Psoas muscle (tissue), 7 donors: ENCODE measurements at regions not wholly inside any gene's neighbourhood (a gene's known extent, or its start where the extent isn't known, plus 50 kb on each side); places are given as distances from the start of the nearest gene placed in this dataset.
A peak's percentile ranks its signal among the peaks of the same experiment; 100 is the strongest.

Experiments
- ATAC-seq, 4 donors: fragments of 200-7000 bp; cut with Tn5 transposase; one replicate each; pipeline ENCODE4 v1.9.1; 2020; ENCODE audit warnings: moderate library complexity in 3 of 4, mild to moderate bottlenecking in 2 of 4
- DNase-seq, 2 donors: peaks; one replicate each; pipeline ENCODE4 v3.0.0-alpha.2; 2020
- H3K27ac ChIP-seq: fragments of 200-600 bp; one replicate; pipeline ENCODE4 v1.8.0; 2022
- H3K27me3 ChIP-seq, 3 donors: fragments of 200-600 bp in 1 of 3; one replicate each; pipeline versions ENCODE4 v1.6.1 to v1.8.0; 2013 to 2022; ENCODE audit warnings: low read length in 2 of 3, mild to moderate bottlenecking in 2 of 3, moderate library complexity in 1 of 3; ENCODE audit not compliant: insufficient read depth in 3 of 3
- H3K36me3 ChIP-seq, 2 donors: fragments of 200-600 bp in 1 of 2; one replicate each; pipeline versions ENCODE4 v1.6.1 to v1.8.0; 2013 to 2022; ENCODE audit warnings: low read depth in 1 of 2, mild to moderate bottlenecking in 1 of 2, moderate library complexity in 1 of 2; ENCODE audit not compliant: insufficient read depth in 1 of 2
- H3K4me1 ChIP-seq: fragments of 200-600 bp; one replicate; pipeline ENCODE4 v1.8.0; 2022
- H3K4me3 ChIP-seq: fragments of 200-600 bp; one replicate; pipeline ENCODE4 v1.8.0; 2022; ENCODE audit warnings: mild to moderate bottlenecking
- H3K9me3 ChIP-seq: fragments of 200-600 bp; one replicate; pipeline ENCODE4 v1.8.0; 2022
- CTCF ChIP-seq: fragments of 200-600 bp; IDR thresholded peaks from one replicate; pipeline ENCODE4 v1.8.0; 2022; ENCODE audit warnings: antibody characterized with exemption
- WGBS, 3 donors: extraction: QIAGEN DNeasy Blood & Tissue Kit; methylation state at CpG; one replicate each; pipeline versions ENCODE4 v1.1.6 to v1.1.7; 2013; 5-methylcytosine and 5-hydroxymethylcytosine counted together
- intact Hi-C, 2 donors: fragments of 100-400 bp; cut with DNase I; formaldehyde crosslinking; loops; one replicate each; pipeline versions ENCODE4 v1.11.0 to v1.14.2; 2022
- donor health status: healthy with polysubstance abuse.
- donor health status: DM: no; HTN: no; CAD: no; lungs with moderate emphysema.
- donor health status: Bipolar disorder and iron deficiency.
- donor health status: healthy.
- donor health status: DM: yes; HTN: yes; CAD: no.
- donor health status: DM: no; HTN: no; CAD: no.
- donor health status: DM: yes; HTN: yes; CAD: no.

DNA sequence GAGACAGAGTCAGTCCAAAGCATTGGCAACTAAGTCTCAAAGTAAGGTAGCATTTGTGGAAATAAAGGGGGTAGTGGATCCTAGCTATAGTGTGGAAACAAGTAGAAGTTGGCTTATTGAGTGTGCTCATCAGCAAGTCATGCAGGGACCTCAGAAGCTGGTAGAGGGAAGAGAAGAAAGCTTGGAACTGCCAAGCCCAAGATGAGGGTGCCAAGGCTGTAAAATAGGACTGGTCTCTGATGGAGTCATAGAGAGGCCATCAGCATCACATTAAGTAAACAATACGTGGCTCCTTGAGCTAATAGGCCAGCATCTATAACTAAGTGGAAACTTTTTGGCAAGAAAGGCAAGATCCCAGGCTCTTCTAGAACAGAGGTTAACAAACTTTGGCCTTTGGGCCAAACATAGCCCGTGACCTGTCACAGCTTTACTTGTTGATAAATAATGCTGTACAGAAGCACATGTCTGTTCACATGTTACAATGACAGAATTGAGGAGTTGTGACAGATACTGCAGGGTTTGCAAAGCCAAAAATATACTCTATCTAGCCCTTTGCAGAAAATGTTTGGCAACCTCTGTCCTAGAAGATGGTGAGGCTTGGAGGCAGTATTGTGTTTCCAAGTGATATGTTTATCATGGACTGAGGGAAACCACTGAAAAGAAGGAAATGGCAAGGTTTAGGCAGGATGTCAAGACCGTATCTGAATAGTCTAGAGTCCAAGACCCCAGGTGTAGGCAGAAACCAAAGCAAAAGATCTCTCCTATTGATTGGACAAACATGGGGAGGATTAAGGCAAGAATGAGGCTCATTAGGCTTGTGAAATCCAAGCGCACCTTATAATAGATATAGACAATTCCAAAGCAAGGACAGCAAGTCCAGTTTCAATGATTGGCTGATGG, 62.5 kb upstream of the CD44 start:
- Histone ChIP-seq H3K4me1 (peaks cover 3% of the 10 kb centered on the region), H3K9me3 (no peaks in the 10 kb centered on the region), H3K4me3 (no peak overlapping the region), H3K27ac (no peak overlapping the region), H3K36me3 (no peaks in the 10 kb centered on the region), H3K27me3 (no peaks in the 10 kb centered on the region)
- DNase-seq, result no peak
- 36 to 73% (median 55%) methylated on average over 4 of the region's 4 CpGs for WGBS, 3 donors
- intact Hi-C loops, result no loop called here
- TF ChIP-seq CTCF, result no peak
- peak in 2 of 4 donors; percentile 53 to 55 for ATAC-seq

- no peak for ATAC-seq
- no peaks in the 10 kb centered on the region for H3K36me3 ChIP-seq
- peaks cover 7% of the 10 kb centered on the region for H3K4me1 ChIP-seq
- H3K27me3 ChIP-seq, result no peaks in the 10 kb centered on the region
- TF ChIP-seq CTCF, result no peak
- H3K27ac ChIP-seq, result no peak overlapping the region
- 76 to 80% (median 76%) methylated on average over 5 of the region's 5 CpGs for WGBS, 3 donors
- intact Hi-C loops, result no loop called here
- no peak overlapping the region for H3K4me3 ChIP-seq
- DNase-seq, result no peak
- no peaks in the 10 kb centered on the region for H3K9me3 ChIP-seq
Observed at GRCh38 chr11:35077709-35078469, 61.1 kb upstream of the CD44 start.

- ATAC-seq (no peak), DNase-seq (no peak)
- H3K27me3 ChIP-seq, result no peaks in the 10 kb centered on the region
- peaks cover 12% of the 10 kb centered on the region for H3K4me1 ChIP-seq
- no peaks in the 10 kb centered on the region for H3K36me3 ChIP-seq
- 98 to 100% (median 100%) methylated on average over 1 of the region's 1 CpG for WGBS, 3 donors
- no peaks in the 10 kb centered on the region for H3K9me3 ChIP-seq
- no peak overlapping the region for H3K4me3 ChIP-seq
- intact Hi-C loops, result no loop called here
- no peak overlapping the region for H3K27ac ChIP-seq
- no peak for TF ChIP-seq CTCF
Observed at GRCh38 chr11:35078470-35078735, 60.6 kb upstream of the CD44 start.

GRCh38 chr11:35079611-35080010, 59.4 kb upstream of the CD44 start:
- DNase-seq (no peak), ATAC-seq (no peak)
- Histone ChIP-seq H3K27me3 (no peaks in the 10 kb centered on the region), H3K27ac (no peak overlapping the region), H3K4me1 (peaks cover 20% of the 10 kb centered on the region), H3K36me3 (no peaks in the 10 kb centered on the region), H3K9me3 (no peaks in the 10 kb centered on the region), H3K4me3 (no peak overlapping the region)
- 69 to 70% (median 69%) methylated on average over 4 of the region's 4 CpGs for WGBS, 3 donors
- intact Hi-C loops, result no loop called here
- TF ChIP-seq CTCF, result no peak
